ENCODE measurements at regions not wholly inside any gene's neighbourhood (a gene's known extent, or its start where the extent isn't known, plus 50 kb on each side); places are given as distances from the start of the nearest gene placed in this dataset.

- DNase-seq: no peak
These were observed 305.0 kb downstream of the TENT4A start for GRCh38 chr5:7018198-7018597.

- DNase-seq: no peak
These were observed 305.4 kb downstream of the TENT4A start for GRCh38 chr5:7018601-7019000.

- no peak for DNase-seq
These were observed 323.1 kb downstream of the TENT4A start for GRCh38 chr5:7036192-7036835.

- DNase-seq: no peak
These were observed 325.8 kb downstream of the TENT4A start for GRCh38 chr5:7039074-7039473.

GRCh38 chr5:7040111-7040510 is 326.9 kb downstream of the TENT4A start:
- DNase-seq: no peak

GRCh38 chr5:7043797-7044196 is 330.6 kb downstream of the TENT4A start:
- no peak for DNase-seq

- DNase-seq: no peak
These were observed 334.5 kb downstream of the TENT4A start for GRCh38 chr5:7047511-7048261.

- DNase-seq: no peak
These were observed 337.8 kb downstream of the TENT4A start for GRCh38 chr5:7050986-7051385.

GRCh38 chr5:7053125-7053524 is 339.9 kb downstream of the TENT4A start:
- DNase-seq: no peak

GRCh38 chr5:7053528-7054209 is 340.4 kb downstream of the TENT4A start:
- no peak for DNase-seq

- no peak for DNase-seq
These were observed 329.3 kb upstream of the ADCY2 start for GRCh38 chr5:7066471-7067235.

GRCh38 chr5:7068156-7068555 is 327.8 kb upstream of the ADCY2 start:
- no peak for DNase-seq

- no peak for DNase-seq
These were observed 327.0 kb upstream of the ADCY2 start for GRCh38 chr5:7068899-7069298.

GRCh38 chr5:7072188-7072587 is 323.8 kb upstream of the ADCY2 start:
- DNase-seq: no peak

- DNase-seq: no peak
These were observed 322.3 kb upstream of the ADCY2 start for GRCh38 chr5:7073666-7074065.

GRCh38 chr5:7074176-7074575 is 321.8 kb upstream of the ADCY2 start:
- DNase-seq: no peak

- no peak for DNase-seq
These were observed 320.5 kb upstream of the ADCY2 start for GRCh38 chr5:7075470-7075869.

- no peak for DNase-seq
These were observed 317.8 kb upstream of the ADCY2 start for GRCh38 chr5:7078101-7078500.

- no peak for DNase-seq
These were observed 317.0 kb upstream of the ADCY2 start for GRCh38 chr5:7078901-7079300.

- DNase-seq: no peak
These were observed 315.4 kb upstream of the ADCY2 start for GRCh38 chr5:7080501-7080900.

GRCh38 chr5:7087719-7088297 is 308.1 kb upstream of the ADCY2 start:
- no peak for DNase-seq

GRCh38 chr5:7088849-7089248 is 307.1 kb upstream of the ADCY2 start:
- no peak for DNase-seq

- no peak for DNase-seq
These were observed 301.3 kb upstream of the ADCY2 start for GRCh38 chr5:7094626-7095025.

Measured in GF-D8 (cell line).